SU-DHL-6 (cell line): ENCODE measurements at regions not wholly inside any gene's neighbourhood (a gene's known extent, or its start where the extent isn't known, plus 50 kb on each side); places are given as distances from the start of the nearest gene placed in this dataset.

Experiments used
- EZH2phosphoT487 ChIP-seq: fragments of 200-600 bp; sonication (generic), shearing (Covaris generic); conservative IDR thresholded peaks from 2 replicates; pipeline ENCODE4 v1.6.1; 2018; ENCODE audit warnings: mild to moderate bottlenecking, antibody characterized with exemption, low read length, moderate library complexity, mixed read lengths
- TF ChIP-seq, protein P1 (sequence below): fragments of 200-600 bp; sonication (generic); IDR thresholded peaks from one replicate; pipeline ENCODE4 v1.5.1; 2017; ENCODE audit warnings: antibody characterized with exemption, mild to moderate bottlenecking, low read length, moderate library complexity; ENCODE audit not compliant: insufficient read depth, poor library complexity, severe bottlenecking

DNA sequence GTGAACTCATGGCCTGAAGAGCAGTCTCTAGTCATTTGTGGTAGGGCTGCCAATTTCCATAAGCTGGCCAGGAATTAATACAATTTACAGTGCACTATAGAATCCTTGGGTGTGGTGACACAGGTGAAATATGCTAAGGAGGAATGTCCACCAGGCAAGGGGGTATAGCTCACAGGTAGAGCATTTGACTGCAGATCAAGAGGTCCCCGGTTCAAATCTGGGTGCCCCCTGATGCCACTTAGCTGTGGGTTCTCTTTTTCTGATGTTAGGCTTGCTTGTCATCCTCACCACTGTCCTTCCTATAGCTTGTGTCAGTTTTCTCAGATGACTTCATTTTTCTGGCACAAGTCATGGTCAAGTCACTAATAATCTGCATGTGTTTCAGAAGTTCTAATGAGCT lies 108.7 kb downstream of the ZNF467 start:
- TF ChIP-seq, protein P1, sequence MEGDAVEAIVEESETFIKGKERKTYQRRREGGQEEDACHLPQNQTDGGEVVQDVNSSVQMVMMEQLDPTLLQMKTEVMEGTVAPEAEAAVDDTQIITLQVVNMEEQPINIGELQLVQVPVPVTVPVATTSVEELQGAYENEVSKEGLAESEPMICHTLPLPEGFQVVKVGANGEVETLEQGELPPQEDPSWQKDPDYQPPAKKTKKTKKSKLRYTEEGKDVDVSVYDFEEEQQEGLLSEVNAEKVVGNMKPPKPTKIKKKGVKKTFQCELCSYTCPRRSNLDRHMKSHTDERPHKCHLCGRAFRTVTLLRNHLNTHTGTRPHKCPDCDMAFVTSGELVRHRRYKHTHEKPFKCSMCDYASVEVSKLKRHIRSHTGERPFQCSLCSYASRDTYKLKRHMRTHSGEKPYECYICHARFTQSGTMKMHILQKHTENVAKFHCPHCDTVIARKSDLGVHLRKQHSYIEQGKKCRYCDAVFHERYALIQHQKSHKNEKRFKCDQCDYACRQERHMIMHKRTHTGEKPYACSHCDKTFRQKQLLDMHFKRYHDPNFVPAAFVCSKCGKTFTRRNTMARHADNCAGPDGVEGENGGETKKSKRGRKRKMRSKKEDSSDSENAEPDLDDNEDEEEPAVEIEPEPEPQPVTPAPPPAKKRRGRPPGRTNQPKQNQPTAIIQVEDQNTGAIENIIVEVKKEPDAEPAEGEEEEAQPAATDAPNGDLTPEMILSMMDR: no peak
- no peak for TF ChIP-seq EZH2phosphoT487
